Vagina (tissue), 2 donors: ENCODE measurements at regions not wholly inside any gene's neighbourhood (a gene's known extent, or its start where the extent isn't known, plus 50 kb on each side); places are given as distances from the start of the nearest gene placed in this dataset.

Source experiments
- CTCF ChIP-seq, 3 experiments: fragments of 450-650 bp in 2 of 3; fragments of 200-600 bp in 1 of 3; sonication (generic) in 1 of 3; IDR thresholded peaks; one replicate each; pipeline ENCODE4 v1.5.1; 2017 to 2019; ENCODE audit warnings: antibody characterized with exemption in 3 of 3, mild to moderate bottlenecking in 2 of 3, moderate library complexity in 2 of 3
- POLR2A ChIP-seq, 2 donors: fragments of 450-650 bp; IDR thresholded peaks; one replicate each; pipeline ENCODE4 v1.6.1; 2017; ENCODE audit warnings: antibody characterized with exemption in 2 of 2, mild to moderate bottlenecking in 2 of 2, moderate library complexity in 2 of 2

GRCh38 chr17:69954241-69954925 is 120.6 kb upstream of the KCNJ16 start:
- TF ChIP-seq POLR2A (IDR thresholded peaks at IDR 0.05): no peak
- TF ChIP-seq CTCF (IDR thresholded peaks at IDR 0.05): no peak
